SH-SY5Y (cell line): ENCODE measurements at regions not wholly inside any gene's neighbourhood (a gene's known extent, or its start where the extent isn't known, plus 50 kb on each side); places are given as distances from the start of the nearest gene placed in this dataset.

Experiments
- GATA2 ChIP-seq: IDR thresholded peaks from 2 replicates; pipeline ENCODE4 v1.6.1; 2011; ENCODE audit warnings: mild to moderate bottlenecking, low read depth, low read length
- GATA3 ChIP-seq: IDR thresholded peaks from 2 replicates; pipeline ENCODE4 v1.6.1; 2011; ENCODE audit warnings: low read depth, mild to moderate bottlenecking, low read length, moderate library complexity

DNA sequence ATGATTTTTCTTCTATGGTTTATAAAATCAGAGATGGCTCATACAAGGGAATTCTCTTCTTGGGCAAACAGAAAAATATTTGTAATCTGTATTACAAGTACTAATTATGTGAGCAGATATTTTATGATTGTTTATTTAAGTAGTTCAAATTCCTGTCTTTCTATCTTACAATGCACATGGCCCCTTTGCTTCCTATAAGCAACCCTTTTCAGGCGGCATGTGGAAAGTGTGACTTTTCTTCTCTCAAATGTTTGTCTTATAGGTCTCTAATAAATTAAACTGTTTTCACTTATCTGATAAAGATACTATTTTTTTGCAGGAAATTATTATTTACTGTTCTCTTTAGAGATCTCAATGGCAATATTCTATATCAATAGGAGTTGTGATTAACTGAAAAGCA is 259.3 kb upstream of the MAGEB18 start:
- TF ChIP-seq GATA3 (no peak), GATA2 (no peak)
